ENCODE measurements at regions not wholly inside any gene's neighbourhood (a gene's known extent, or its start where the extent isn't known, plus 50 kb on each side); places are given as distances from the start of the nearest gene placed in this dataset.

GRCh38 chr7:12814107-12814506 is 126.7 kb downstream of the ARL4A start:
- BruUV-seq (replicated peaks): no TSS peak
- ChIA-PET POLR2A (ENCODE audit: low non-redundant PET) (no interaction called here), CTCF (no interaction called here)
- Histone ChIP-seq H3K27me3 (replicated peaks; ENCODE audit: insufficient read depth, low read depth, low read length, poor library complexity) (no peaks in the 10 kb centered on the region), H3K4me1 (ENCODE audit: insufficient read depth, low read length, poor library complexity, severe bottlenecking) (no peaks in the 10 kb centered on the region), H3K27ac (ENCODE audit: low read depth, low read length, poor library complexity, severe bottlenecking) (no peak overlapping the region), H3K36me3 (ENCODE audit: insufficient read depth, low read length, poor library complexity, severe bottlenecking) (no peaks in the 10 kb centered on the region), H3K9me3 (ENCODE audit: low read depth, low read length, poor library complexity, severe bottlenecking) (no peaks in the 10 kb centered on the region), H3K4me3 (ENCODE audit: low read depth, low read length, poor library complexity, severe bottlenecking) (no peak overlapping the region)
- TF ChIP-seq CTCF (conservative IDR thresholded peaks at IDR 0.05; ENCODE audit: low read depth, low read length): no peak
- TF ChIP-seq EZH2 (IDR thresholded peaks at IDR 0.05; ENCODE audit: borderline replicate concordance, low read depth, low read length, poor library complexity, severe bottlenecking): no peak
- intact Hi-C loops (cut with micrococcal nuclease; ENCODE audit: unreplicated experiment): no loop called here
- DNase-seq (ENCODE audit: low spot score): no peak

- TF ChIP-seq CTCF (conservative IDR thresholded peaks at IDR 0.05; ENCODE audit: low read depth, low read length) (no peak), EZH2 (IDR thresholded peaks at IDR 0.05; ENCODE audit: borderline replicate concordance, low read depth, low read length, poor library complexity, severe bottlenecking) (no peak)
- CTCF ChIA-PET: interaction anchor here (1.2 kb wide), 1 partner anchor 129 kb away, joined by 3 read pairs; no protein-coding TSS in a partner anchor
These were observed 127.4 kb downstream of the ARL4A start for GRCh38 chr7:12814828-12815227.

GRCh38 chr7:12815426-12815825 is 128.0 kb downstream of the ARL4A start:
- CTCF ChIA-PET: interaction anchor here (1.2 kb wide), 1 partner anchor 130 kb away, joined by 3 read pairs; no protein-coding TSS in a partner anchor
- no peak overlapping the region for H3K4me3 ChIP-seq (ENCODE audit: low read depth, low read length, poor library complexity, severe bottlenecking)
- no peak for DNase-seq (ENCODE audit: low spot score)

More at GRCh38 chr7:12814828-12815227, 127.4 kb downstream of the ARL4A start:
- intact Hi-C loops (cut with micrococcal nuclease; ENCODE audit: unreplicated experiment): no loop called here
- no peak overlapping the region for H3K27ac ChIP-seq (ENCODE audit: low read depth, low read length, poor library complexity, severe bottlenecking)
- H3K36me3 ChIP-seq (ENCODE audit: insufficient read depth, low read length, poor library complexity, severe bottlenecking): no peaks in the 10 kb centered on the region
- H3K4me1 ChIP-seq (ENCODE audit: insufficient read depth, low read length, poor library complexity, severe bottlenecking): no peaks in the 10 kb centered on the region
- no peaks in the 10 kb centered on the region for H3K9me3 ChIP-seq (ENCODE audit: low read depth, low read length, poor library complexity, severe bottlenecking)
- no peak overlapping the region for H3K4me3 ChIP-seq (ENCODE audit: low read depth, low read length, poor library complexity, severe bottlenecking)
- no peak for DNase-seq (ENCODE audit: low spot score)
- no TSS peak for BruUV-seq (replicated peaks)
- POLR2A ChIA-PET (ENCODE audit: low non-redundant PET): no interaction called here
- H3K27me3 ChIP-seq (replicated peaks; ENCODE audit: insufficient read depth, low read depth, low read length, poor library complexity): no peaks in the 10 kb centered on the region

More at GRCh38 chr7:12815426-12815825, 128.0 kb downstream of the ARL4A start:
- BruUV-seq (replicated peaks): no TSS peak
- Histone ChIP-seq H3K27me3 (replicated peaks; ENCODE audit: insufficient read depth, low read depth, low read length, poor library complexity) (no peaks in the 10 kb centered on the region), H3K27ac (ENCODE audit: low read depth, low read length, poor library complexity, severe bottlenecking) (no peak overlapping the region), H3K9me3 (ENCODE audit: low read depth, low read length, poor library complexity, severe bottlenecking) (no peaks in the 10 kb centered on the region), H3K4me1 (ENCODE audit: insufficient read depth, low read length, poor library complexity, severe bottlenecking) (no peaks in the 10 kb centered on the region), H3K36me3 (ENCODE audit: insufficient read depth, low read length, poor library complexity, severe bottlenecking) (no peaks in the 10 kb centered on the region)
- TF ChIP-seq CTCF (conservative IDR thresholded peaks at IDR 0.05; ENCODE audit: low read depth, low read length): no peak
- no peak for TF ChIP-seq EZH2 (IDR thresholded peaks at IDR 0.05; ENCODE audit: borderline replicate concordance, low read depth, low read length, poor library complexity, severe bottlenecking)
- POLR2A ChIA-PET (ENCODE audit: low non-redundant PET): no interaction called here
- intact Hi-C loops (cut with micrococcal nuclease; ENCODE audit: unreplicated experiment): no loop called here
